HG03520 (cell line): ENCODE measurements at regions not wholly inside any gene's neighbourhood (a gene's known extent, or its start where the extent isn't known, plus 50 kb on each side); places are given as distances from the start of the nearest gene placed in this dataset.
"Not testable (repeated sequence)": the region's sequence is repeated elsewhere in the genome, so short reads cannot be mapped to it uniquely, and the experiment has no call there.

Experiments
- ATAC-seq: cut with Tn5 transposase; IDR thresholded peaks from one replicate; pipeline ENCODE4 v1.9.1; 2021; ENCODE audit warnings: mild to moderate bottlenecking, moderate library complexity; ENCODE audit not compliant: unreplicated experiment

DNA sequence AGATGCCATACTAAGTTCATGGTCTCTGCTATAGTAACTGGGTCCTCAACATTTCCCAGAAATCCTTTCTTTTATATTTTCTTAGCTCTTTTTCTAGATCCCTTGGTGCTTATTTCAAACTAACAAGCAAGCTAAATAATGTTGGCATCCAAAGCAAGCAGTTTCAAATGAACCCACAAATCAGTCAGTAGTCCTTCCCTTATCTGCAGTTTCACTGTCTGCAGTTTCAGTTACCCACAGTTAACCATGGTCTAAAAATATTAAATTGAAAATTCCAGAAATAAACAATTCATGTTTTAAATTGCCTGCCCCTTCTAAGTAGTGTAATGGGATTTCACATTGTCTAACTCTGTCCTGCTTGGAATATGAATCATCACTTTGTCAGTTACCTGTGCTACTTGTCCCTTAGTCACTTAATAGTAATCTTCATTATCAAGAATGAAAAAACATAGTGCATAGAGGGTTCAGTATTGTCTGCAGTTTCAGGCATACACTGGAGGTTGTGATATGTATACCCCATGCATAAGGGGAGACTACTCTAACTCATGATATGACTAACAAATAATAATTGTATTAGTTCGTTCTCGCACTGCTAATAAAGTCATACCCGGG lies 633.7 kb downstream of the MECOM start:
- ATAC-seq = no peak

DNA sequence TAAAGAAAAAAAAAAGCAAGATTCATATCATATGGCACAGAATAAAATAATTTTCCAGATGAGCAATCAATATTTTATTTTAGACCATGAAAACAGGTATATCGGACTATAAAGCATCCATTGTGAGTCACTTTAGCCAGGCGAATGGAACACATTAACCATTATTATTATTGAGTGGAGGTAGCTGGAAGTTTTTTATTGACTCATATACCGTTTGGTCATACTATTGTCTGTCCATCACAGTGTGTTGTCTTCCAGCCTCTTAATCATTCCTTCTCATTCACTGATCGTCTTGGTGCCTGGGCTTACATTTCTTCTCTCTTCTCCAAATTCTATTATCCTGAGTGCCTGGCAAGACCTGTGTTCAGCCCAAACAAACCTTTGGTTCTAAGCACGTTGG lies 634.8 kb downstream of the MECOM start:
- no peak for ATAC-seq

DNA sequence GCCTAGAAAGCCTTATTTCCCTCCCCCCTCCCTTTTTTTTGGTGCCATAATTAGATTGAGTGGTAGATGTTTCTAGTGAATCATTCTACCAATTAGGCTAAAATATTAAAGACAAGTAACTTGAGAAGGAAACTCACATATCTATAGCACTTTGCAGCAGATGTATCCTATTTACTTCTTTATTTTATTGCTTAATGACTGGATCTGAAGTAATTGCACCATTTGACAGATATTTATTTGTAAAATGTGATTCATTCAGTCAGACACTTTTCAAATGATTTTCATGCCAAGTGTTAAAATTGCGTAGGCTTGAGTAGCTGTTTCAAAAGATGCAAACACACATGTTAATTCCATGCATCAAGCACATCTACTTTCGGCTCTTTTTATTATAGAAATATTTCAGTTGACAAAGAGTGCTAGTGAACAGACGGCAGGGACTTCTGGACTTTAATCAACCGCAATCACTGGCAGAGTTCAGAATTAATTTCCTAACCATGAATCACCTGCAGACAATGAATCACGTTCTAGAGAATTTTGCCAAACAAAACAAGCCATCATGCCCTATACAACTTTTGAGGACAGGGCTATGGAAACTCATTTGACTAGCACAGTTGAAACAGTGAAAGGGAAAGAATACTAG lies 636.8 kb downstream of the MECOM start:
- ATAC-seq = no peak

DNA sequence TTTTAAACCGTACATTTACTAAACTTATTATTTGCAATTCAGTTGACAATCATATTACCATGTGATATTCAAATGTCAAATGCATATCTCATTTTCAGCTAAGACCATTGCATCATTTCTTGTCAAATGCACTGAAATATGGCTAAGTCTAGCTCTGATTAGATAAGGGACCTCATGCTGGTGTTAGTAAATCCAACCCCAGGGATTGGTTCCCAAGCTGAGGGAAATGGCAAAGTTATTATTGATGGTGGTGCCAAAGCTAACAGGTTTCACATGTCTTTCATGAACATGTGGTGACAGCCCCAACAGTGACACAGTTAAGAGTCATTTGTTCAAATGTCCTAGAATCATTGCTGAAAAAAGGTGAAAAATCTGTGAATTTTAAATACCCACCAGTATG lies 641.1 kb downstream of the MECOM start:
- no peak for ATAC-seq

DNA sequence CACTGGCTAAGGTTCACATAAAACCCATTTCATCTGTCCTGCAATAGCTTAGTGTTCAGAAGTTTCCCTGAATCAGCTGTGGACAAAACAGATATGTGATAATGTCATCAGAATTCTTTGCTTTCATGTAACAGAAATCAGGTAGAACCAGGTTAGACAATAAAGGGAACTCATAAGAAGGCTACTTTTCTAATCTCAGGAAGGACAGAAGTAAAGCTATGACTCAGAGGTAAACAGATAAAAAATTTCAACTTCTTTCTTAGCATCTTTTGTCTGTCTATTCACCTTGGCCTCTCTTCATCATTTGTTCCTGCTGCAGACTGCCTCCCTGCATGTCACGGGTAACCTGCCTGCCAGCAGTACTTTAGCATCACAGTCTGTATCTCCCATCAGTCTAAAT lies 643.1 kb downstream of the MECOM start:
- ATAC-seq = no peak

DNA sequence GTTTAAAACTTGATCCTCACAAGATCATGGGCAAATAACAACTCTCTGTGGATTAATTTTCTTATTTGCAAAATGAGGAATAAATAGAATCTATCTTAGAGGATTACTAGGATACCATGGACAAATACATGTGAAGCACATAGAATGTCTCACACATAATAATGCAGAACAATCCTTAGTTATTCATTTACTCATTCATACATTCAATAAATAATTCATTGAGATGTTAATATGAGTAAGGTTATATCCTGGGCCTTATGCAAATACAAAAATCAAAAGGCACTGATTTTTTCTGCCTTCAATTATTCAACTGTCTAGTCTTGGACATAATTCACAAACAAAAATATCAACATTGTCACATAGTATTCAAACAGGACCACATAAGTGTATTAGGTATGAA lies 654.1 kb downstream of the MECOM start:
- ATAC-seq = no peak

DNA sequence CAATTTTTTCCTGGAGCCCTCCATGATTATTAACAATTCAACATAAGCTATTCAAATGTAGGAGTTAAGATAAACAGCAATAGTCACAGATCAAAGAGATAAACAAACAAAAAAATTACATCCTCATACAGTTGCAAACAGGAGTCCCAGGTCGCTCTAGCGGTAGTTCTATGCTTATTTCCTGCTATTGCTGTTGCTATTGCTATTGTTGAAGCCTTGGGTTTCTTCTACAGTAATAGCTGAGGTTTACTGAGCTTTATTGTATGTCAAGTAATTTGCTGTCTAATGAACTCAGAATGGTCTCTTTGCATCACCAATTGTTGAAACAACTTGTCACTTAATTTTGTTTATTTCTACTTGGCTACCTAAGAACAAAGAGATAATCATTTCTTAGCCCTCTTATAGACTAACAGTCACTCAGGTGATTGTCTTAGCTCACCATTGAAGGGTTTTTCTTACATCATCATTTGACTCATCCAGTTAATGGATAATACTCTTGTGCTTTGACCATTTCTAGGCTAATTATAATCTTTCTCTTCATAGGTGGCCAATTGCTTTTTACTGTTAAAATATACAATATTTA lies 654.6 kb downstream of the MECOM start:
- ATAC-seq = no peak

DNA sequence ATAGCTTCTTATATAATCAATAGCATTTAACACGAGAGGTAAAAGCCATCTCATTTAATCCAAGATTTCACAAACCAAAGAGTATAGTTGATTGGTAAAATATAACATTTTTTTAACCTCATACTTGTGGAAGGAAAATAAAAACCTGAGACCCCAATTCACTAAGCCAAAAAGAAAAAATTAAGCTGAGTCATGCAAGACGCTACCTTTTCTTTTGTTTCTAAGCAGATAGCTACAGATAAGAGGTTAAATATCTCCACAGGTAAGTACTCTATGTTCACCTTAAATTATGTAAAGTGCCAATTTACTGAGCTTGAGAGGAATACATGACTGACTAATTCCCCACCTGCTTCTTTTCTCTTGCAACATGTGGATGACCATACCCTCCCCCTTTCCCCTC lies 656.4 kb downstream of the MECOM start:
- ATAC-seq = no peak

DNA sequence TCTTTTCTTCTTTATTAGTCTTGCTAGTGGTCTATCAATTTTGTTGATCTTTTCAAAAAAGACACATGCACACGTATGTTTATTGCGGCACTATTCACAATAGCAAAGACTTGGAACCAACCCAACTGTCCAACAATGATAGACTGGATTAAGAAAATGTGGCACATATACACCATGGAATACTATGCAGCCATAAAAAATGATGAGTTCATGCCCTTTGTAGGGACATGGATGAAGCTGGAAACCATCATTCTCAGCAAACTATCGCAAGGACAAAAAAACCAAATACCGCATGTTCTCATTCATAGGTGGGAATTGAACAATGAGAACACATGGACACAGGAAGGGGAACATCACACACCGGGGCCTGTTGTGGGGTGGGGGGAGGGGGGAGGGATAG lies 657.1 kb downstream of the MECOM start:
- ATAC-seq = not testable (repeated sequence)

DNA sequence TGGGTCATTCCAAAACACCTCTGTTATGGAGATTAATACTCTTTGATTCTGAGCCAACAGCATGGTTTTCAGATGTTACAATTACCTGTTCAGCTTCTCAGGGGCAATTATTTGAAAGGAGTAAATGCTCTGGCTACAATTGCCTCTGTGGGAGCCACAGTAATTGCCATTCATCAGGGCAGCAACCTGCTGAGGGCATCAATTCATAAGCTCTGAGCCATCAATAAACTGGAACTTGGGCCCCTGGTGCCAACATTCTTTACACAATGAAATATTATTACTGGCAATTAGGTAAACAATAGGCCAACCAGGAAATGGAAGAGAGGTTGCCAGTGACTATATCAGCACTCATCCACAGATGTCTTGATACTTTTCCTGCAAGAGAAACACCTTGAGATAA lies 660.8 kb downstream of the MECOM start:
- no peak for ATAC-seq

DNA sequence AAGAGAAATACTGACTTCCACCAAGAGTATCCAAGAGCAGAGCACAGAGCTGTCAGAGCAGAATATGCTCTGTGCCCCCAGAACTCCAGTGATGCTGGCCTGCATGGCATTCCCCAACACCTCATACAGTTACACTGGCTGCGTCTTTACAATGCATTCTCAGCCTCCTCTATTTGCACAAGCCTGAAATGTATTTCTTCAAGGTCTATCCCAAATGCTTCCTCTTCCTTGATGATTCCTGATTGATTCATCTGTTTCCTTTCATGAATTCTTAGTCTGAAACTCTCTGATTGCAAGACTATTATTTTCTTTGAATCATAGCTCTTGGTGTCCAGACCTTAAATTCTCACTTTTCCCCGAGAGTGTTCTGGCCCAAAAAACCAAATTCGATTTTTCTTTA lies 664.7 kb downstream of the MECOM start:
- no peak for ATAC-seq

DNA sequence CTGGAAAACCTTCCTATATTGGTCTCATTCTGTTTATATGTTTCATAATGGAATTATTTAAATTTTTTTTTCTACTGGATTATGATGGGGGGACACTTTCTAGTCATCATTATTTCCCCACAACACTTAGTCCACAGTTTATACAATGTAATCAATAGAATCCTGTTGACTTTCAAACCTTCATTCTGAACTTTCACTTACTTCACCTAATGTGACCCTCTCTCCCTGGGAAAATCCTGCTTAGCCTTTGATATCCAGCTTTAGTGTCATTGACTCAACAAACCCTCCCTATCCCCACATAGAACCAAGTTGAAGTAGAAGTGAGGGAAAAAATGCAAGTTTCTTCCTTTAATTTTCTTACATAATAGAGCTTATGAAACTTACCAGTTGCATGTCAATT lies 666.0 kb downstream of the MECOM start:
- no peak for ATAC-seq

DNA sequence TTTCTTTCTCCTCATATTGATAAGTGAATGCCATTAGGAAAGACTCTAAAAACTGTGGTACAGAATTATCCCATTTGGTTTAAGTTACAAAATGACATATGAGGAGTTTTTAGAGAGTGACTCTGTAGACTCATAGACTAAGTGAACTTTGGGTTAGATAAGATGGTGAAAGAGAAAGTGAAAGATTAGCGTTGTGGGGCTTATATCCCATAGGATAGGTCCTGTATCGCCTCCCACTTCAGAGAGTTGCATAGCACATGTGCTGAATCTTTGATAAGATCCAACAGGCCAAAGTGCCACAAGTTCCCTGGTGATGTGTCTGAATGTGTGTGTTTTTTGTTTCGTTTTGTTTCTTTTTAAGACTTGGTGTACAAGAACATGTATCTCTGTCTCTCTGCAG lies 666.9 kb downstream of the MECOM start:
- no peak for ATAC-seq

DNA sequence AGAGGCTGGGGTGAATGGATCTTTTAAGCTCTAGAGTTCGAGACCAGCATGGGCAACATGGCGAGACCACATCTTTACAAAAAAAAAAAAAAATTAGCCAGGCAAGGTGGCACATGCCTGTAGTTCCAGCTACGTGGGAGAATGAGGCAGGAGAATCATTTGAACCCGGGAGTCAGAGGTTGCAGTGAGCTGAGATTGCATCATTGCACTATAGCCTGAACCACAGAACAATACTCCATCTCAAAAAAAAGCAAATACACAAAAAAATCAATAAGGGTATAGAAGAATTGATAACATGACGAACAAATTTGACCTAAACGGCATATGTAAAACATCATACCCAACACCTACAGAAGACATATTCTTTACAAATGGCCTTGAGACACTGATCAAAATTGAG lies 668.4 kb downstream of the MECOM start:
- no peak for ATAC-seq

DNA sequence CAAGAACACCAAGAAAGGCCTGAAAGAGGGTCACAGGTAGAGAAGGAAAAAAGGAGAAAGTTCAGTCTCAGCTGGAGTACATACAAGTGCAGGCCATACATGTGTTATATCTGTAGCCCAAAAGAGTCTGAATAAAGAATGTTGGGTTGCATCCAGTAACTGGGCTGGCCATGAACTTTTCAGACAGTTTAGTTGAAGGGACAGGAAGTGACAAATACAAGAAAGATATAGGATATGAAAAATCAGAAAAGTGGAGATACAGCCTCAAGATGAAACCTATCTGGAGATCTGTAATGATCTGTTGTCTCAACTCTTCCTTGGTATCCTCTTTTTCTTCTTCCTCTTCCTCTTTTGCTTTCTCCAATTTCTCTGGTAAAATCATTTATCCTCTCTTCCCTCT lies 671.7 kb downstream of the MECOM start:
- no peak for ATAC-seq

DNA sequence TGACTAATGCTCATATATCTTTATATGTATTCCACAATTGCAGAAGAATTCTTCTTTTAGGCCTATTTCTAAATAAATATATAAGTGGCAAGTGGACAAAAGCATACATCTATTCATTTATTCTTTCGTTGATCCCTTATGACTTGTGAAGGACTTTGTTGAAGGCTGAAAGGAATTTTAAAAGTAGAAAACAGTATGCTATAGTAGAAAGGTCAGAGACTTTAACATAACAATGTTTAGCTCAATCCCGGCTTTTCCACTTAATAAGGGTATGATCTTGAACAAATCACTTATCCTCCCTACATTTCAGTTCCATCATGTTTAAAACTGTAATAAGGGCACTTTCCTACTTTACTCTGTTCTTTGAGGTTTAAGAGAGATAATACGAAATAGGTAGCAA lies 672.9 kb downstream of the MECOM start:
- no peak for ATAC-seq

DNA sequence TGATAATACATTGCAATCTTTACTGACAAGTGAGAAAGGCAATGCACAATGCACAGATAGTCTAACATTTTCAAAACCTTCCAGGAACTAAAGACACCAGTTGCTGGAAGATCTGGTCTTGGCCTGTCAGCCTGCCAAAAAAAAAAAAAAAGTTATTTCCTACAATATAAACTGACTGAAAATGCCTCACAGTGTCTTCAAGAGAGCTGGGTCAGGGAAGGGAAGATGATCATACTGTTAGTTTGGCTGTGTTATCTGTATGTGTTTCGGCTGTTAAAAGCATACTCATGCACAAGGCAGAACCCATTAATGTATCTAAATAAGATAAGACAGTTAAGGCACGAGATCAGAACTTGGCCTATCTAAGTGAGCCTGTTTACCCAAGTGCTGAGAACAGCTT lies 673.4 kb downstream of the MECOM start:
- no peak for ATAC-seq

DNA sequence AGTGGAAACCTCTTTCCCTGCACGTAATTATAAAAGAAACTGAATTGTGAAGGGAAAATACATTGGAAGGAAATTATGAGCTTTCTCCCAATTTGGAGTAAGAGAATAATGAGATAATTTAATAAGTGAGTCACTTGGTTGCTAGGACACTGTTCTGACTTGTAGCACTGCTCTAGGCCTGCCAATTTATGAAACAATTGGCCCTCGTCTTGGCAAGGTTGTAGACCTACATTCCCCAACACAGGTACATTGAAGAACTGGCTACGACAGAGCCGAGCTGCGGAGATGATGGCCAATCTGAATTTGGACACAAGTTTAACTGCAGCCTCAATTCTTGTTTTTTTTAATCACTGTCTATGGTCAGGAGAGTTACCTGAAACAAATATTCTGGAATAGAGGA lies 674.1 kb downstream of the MECOM start:
- ATAC-seq = no peak

DNA sequence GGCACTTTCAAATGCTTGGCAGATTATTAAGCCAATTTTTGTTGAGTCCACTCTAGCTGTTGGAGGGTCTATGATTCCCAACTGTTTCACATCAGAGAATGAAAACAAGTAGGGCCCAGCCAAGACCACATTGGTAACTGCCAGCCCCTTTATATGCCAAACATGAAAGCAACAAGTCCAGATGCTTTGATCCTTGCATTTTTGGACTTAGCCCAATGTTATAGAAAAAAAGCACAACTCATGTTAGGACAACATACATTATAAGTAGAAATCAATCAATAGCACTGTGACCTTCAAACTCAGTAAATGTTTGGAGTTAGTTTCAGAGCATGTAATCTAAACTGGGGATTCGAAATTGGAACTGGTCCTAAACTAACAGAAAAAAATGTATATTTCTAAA lies 674.7 kb downstream of the MECOM start:
- ATAC-seq = no peak

DNA sequence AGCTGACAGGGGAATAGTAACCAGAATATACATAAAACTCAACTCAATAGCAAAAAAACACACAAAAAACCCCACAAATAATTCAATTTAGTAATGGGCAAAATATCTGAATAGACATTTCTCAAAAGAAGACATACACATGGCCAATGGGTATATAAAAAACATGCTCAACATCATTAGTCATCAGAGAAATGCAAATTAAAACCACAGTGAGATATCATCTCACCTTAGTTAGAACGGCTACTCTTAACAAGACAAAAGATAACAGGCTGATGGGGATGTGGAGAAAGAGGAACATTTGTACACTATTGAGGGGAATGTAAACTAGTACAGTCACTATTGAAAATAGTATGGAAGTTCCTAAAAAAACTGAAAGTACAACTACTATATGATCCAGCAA lies 678.6 kb downstream of the MECOM start:
- ATAC-seq = no peak

DNA sequence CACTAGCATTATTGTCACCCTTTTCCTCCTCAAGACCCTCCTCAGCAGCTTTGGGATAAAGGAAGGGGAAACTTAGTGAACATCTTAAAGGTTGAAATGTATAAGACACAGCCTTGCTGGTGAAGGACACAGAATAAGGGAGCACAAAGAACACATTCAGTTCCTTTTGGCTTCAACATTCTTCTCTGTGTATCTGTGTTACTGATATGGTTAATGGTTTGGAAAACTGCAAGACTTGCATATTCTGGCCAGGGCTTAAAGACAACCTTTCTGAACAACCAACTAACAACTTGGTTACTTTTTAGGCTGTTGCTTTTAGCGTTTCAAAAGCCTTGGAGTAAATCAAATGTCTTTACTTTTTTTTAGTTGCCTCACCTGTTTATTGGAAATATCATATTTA lies 680.5 kb downstream of the MECOM start:
- ATAC-seq = no peak

DNA sequence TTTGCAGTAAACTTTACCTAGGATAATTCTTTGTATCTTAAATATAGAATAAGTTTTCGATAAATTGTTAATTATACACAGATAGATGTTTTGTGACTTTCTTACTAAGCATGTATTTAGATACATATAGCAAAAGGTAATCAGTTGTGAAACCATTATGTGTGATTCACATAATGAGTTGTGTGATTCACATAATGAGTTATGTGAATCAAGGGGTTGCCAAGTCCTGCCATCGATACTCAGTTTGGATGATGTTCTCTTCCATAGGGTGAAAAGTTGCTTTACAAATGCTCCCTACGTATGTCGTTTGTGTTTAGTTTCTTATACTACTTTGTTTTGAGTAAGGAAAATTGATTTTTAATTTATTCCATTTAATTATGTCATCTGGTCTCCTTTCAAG lies 682.1 kb downstream of the MECOM start:
- no peak for ATAC-seq
